Suppressor macrophage (primary cell): ENCODE measurements at regions not wholly inside any gene's neighbourhood (a gene's known extent, or its start where the extent isn't known, plus 50 kb on each side); places are given as distances from the start of the nearest gene placed in this dataset.
A peak's percentile ranks its signal among the peaks of the same experiment; 100 is the strongest.

Experiments
- DNase-seq, 4 experiments: peaks; one replicate each; pipeline ENCODE4 v3.0.0-alpha.2; 2020 to 2022

DNA sequence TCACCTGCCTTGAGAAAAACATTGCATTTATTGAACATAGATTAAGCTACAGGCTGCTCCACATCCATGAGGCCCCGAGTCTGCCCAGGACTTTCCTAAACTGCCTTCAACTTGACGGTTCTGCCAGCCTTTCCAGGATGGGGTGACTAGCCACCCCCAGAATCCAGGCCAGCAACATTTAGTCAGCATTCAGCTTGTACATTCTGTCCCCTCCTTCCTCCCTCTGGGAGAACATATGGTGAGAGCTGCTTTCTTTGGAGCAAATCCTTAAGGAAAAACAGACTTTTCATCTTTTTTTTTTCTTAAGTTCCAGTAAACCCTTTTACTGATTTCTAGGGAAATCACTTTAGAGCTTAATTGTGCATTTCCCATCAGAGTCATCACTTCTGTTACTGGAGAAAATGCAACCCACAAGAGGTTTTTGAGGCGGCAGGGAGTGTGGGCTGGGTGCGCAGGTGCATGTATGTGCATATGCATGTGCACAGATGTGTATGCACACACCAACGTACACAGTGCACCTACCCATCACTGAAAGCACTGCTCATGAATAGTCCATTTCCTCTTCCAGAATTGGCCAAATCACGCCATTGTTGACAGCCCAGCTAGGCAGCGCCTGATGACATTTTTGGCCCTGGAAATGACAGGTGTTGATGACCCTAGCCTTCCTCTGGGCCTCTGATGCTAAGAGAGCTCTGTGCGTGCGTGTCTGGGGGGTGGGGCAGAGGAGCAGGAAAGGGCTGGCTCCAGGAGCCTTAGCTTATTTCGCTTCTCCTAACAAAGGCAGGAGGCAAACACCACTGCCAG, 145.6 kb downstream of the HSD17B3 start:
- no peak for DNase-seq

DNA sequence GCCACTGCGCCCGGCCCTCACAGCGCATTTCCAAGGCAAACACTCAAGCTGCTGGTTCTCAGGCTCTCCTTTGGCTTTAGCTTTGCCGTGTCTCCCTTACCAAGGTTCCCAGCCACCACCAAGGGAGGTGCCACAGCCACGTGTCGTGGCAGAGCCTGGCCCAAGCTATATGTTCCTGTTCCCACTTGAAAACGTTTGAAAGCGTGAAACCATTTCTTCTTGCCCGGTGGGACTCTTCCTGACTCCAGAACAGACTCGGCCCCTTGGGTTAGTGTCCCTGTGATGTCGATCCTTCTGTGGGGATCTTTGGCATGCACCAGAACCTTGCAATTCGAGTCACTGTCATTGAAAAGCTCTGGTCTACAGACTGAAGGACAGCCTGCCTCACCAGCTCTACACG, 147.9 kb downstream of the HSD17B3 start:
- no peak for DNase-seq

GRCh38 chr9:96152550-96152949, 149.4 kb downstream of the HSD17B3 start:
- DNase-seq, result no peak

DNA sequence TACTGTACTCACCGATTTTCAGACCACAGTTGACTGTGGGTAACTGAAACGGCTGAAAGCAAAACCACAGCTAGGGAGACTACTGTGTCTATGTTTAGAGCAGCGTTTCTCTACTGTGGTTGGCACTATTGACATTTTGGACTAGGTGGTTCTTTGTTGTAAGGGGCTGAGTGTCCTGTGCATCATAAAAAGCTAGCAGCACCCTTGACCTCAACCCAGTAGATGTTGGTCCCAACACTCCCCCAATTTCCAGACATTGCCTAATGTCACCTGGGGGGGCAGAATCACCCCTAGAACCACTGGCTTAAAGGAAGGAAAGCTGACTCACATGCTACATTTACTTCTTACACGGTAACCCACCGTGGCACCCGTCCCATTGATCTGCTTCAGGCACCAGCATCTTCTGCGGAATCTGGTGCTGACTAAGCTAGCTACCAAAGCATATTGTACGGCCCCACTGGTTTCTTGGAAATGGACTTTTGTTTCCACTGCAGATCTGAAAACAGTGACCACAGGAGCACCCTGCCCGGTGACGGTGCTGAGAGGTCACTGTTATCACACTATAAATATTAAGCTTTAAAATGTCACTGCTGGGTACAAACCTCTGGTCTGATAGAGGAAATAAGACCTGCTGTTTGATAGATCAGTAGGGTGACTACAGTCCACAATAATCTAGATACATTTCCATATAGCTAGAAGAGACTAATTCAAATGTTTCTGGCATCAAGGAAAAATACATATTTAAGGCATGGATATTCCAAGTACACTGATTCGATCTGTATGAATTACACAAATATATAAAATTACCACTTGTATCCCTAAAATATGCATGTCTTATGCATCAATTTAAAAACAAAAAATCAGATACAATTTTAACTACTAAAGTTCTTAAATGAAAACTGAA, 151.4 kb downstream of the HSD17B3 start:
- no peak for DNase-seq

- DNase-seq, result no peak
Observed at GRCh38 chr9:96149533-96150280, 152.3 kb downstream of the HSD17B3 start.

DNA sequence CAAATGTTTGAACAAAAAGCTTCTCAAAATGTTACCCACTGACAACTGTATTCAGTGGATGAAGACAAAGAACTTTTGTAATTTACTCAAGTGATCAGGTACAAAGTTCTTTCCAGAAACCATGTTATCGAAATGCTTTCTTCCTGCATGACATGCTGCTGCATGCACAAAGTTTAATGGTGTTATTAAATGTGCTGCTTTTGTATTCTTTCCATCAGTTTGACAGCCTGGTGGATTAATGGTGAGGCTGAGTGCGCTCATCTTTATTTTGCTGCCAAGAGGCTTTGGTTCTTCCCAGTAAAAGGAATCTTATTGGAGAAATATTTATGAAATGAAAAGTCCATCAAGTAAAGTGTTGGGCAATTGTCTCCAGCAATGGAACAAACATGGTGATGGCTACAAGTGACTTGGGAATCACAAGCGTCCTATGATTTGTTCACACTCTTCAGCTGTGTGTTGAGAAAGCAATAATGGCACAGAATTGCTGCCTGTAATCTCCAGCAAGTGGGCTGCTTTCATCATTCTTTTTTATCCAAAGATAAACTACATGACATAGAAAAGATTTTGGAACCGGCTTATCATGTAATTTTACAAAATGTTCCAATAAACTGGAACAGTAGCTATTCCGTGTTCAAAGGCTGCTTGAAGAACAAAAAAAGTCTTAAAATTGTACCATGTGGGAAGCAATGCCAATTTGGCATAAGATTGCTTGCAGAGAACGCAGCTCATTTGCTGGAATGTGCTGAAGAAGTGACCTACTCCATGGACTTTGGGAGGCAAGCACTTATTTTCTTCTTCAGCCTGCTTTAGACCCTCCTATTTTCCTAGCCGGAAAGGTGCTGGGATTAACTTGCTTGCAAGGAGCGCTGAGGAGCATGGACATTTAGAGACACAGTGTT, 153.1 kb downstream of the HSD17B3 start:
- no peak for DNase-seq

GRCh38 chr9:96147029-96147428, 154.9 kb downstream of the HSD17B3 start:
- DNase-seq, result peak; percentile 69 to 83 (median 80)

DNA sequence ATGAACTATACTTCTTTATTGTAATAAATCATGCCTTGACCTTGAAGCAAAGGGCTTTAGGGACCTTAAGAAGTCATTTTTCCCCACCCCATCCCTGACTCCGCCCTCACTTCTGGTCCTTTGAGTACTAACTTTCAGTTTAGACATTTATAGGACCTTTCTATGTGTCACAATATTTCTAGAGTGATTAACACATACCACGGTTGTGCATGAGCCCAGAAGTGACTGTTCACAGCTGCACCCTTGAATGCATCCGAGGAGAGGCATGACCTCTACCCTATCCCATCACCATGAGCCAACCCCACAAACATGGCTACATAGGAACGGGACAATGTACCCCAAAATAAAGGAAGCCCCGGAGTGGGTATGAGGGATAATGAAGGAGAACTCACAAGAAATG, 160.3 kb downstream of the HSD17B3 start:
- DNase-seq, result peak in 1 of 4 experiments; percentile 16

DNA sequence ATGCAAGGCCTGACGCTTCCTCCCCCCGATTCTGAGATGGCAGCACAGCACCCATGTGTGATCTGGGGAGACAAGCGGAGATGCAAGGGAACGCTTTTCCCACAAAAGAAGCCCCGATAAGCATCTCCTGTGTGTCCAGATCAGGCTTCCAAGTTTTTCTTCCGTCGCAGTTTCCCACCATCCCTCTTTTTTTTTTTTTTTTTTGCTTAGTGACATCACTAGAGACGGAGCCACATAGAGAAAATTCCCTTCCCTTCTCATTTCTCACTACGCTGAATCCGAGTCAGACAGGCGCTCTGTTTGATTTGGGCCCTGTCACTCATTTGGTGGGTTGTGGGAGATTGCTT, 160.9 kb downstream of the HSD17B3 start:
- DNase-seq, result no peak

- DNase-seq, result no peak
Observed at GRCh38 chr9:96140296-96141127, 161.5 kb downstream of the HSD17B3 start.

DNA sequence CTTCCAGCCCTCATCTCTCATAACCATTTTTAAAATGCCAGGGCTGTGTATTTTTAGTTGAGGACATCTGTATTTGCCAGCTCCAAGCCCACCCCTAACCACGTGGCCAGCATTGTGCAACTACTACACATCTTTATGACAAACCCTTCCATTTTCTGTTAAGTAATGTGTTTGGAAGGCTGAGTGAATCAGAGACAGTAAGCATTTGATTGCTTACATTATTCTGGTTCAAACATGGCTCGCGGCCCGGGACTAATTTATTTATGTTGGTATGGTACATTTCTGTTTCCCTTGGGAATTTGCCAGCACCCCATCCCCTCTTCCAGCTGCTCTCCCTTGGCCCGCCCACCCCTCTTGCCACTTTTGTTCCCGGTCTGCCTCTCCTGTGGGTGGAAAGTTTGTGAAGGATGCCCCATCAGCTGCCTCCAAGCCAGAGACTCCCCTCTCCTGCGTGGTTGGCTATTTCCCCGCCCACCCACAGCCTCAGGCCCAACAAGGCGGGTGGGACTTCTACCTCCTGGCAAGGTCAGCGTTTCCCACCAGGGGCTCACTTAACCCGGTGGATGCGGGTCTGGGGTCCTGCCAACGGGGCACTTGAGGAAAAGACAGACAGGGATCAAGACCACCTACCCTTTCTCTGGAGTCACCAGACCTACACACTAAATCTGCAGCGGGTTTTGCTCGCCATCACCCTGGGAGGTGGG, 162.2 kb downstream of the HSD17B3 start:
- peak; percentile 63 to 73 (median 68) for DNase-seq

DNA sequence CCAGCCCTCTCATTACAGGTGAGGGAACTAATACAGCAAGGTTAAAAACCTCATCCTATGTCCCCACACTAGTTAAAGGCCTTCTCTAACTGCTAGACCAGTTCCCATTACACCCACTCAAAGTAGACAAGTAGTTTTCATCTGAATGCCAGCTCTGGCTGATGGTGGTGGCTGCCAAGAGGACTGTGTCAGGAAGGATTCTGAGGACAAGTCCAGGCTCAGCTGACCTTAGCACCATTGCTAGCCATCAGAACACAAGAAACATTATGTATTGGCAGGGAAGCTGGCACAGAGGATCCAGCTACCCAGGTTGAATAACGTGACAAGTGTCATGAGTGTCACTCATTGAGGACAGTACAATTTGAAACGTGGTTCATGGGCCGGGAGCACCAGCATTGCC, 163.4 kb downstream of the HSD17B3 start:
- DNase-seq, result no peak

DNA sequence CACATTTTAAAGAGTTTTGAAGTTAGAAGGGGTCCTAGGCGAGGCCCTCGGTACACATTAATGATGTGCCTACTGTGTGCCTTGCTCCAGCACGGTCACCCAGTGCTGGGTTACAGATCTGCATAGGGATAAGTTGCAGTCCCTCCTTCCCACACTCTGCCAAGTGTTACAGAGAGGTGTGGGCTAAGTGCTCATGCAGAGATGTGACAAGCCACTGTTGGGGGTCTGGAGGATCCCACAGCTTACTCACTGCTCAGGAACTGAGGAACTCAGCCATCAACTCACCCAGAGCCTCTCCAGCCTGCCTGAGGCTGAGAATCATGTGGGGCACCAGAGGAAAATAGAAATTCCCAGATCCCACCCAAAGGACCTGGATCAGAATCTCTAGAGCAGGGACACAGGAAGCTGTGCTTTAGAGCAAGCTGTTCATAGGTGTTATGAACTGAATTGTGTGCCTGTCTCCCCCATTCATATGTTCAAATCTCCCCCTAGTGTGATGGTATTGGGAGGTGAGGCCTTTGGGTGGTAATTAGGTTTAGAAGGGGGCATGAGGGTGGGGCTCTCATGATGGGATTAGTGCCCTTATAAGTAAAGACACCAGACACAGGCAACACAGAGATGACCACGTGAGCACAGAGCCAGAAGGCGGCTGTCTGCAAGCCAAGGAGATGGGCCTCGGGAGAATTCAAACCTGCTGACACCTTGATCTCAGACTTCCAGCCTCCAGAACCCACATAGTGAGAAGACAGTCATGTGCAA, 164.1 kb downstream of the HSD17B3 start:
- DNase-seq, result no peak

DNA sequence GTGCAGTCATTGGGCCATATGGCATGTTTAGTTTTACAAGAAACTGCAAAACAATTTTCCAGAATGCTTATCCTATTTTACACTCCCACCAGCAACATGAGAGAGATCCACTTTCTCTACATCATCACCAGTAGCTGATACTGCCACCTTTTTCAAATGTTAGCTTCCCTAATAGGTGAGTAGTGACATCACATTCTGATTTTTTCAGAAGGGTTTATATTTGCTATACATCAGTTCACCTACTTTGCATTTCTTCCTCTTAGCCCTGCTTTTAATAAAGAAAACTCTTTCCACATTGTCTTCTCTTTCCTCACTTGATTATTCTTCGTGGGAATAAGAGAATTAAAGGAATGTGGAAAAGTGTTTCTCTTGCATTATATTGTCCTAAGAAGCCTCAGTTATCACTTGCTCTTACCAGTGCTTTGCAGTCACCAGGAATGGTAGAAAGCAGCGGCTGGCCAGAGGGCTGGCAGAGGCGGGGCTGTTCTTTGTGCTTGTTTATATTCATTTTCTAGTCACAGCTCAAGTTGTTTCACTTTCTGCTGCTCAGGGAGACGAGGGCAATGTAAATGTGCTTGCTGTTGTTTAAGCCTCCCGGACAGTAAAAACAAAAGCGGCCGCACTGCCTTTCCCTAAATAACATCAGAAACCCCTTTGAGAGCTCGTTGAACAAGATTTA, 164.8 kb downstream of the HSD17B3 start:
- DNase-seq, result peak in 2 of 4 experiments; percentile 42 to 56

GRCh38 chr9:96135753-96136290, 166.2 kb downstream of the HSD17B3 start:
- peak in 2 of 4 experiments; percentile 41 for DNase-seq

GRCh38 chr9:96135076-96135752, 166.8 kb downstream of the HSD17B3 start:
- no peak for DNase-seq

DNA sequence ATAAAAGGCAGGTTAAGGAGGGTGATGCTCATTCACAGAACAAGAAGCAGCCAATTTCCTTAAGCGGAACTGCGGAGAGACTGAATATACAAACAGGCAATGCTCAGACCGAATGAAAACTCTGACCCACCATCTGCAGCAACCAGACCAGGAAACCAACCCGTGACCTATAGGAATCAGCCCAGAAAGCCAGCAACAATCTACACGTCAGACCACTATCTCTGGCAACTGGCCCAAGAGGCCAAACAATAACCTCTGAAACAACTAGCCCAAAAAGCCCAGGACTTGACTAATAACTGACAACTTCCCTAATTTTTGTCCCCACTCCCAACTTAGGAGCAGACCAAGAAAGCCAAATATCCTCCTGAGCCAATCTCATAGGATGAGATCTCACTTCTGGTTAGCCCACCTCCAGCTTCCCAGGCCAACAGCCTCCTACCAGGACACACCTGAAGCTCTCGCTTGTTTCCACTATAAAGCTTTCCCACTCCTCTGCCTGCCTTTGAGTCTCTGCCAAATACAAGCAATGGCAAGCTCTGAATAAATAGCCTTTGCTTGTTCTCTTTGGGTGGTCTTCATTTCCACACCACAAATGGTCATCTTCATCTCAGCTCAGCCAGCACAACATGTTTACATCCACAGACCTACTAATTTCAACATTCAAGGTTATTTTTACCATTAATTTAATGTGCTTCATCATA, 168.5 kb downstream of the HSD17B3 start:
- DNase-seq, result peak in 3 of 4 experiments; percentile 28 to 39 (median 29)
